Right atrium auricular region (tissue), 2 donors: ENCODE measurements at regions not wholly inside any gene's neighbourhood (a gene's known extent, or its start where the extent isn't known, plus 50 kb on each side); places are given as distances from the start of the nearest gene placed in this dataset.

Experiments
- DNase-seq: peaks from one replicate; pipeline ENCODE4 v3.0.0-alpha.2; 2019; ENCODE audit warnings: low spot score
- H3K27ac ChIP-seq, 2 donors: fragments of 200-600 bp; sonication (generic); 1 replicate in 1 of 2; 2 replicates in 1 of 2; pipeline ENCODE4 v1.5.1; 2016 to 2019
- H3K27me3 ChIP-seq, 2 donors: fragments of 200-600 bp; sonication (generic); one replicate each; pipeline versions ENCODE4 v1.5.1 to v1.6.0; 2017 to 2019
- H3K36me3 ChIP-seq: fragments of 200-600 bp; sonication (generic); one replicate; pipeline ENCODE4 v1.5.1; 2016
- H3K4me1 ChIP-seq, 2 donors: fragments of 200-600 bp; sonication (generic); one replicate each; pipeline versions ENCODE4 v1.5.1 to v1.6.0; 2017 to 2019
- H3K4me3 ChIP-seq, 2 donors: fragments of 200-600 bp; sonication (generic); 1 replicate in 1 of 2; 2 replicates in 1 of 2; pipeline ENCODE4 v1.5.1; 2017 to 2019; ENCODE audit warnings: mild to moderate bottlenecking in 1 of 2, moderate library complexity in 1 of 2
- H3K9me3 ChIP-seq, 2 donors: fragments of 200-600 bp; sonication (generic); one replicate each; pipeline ENCODE4 v1.5.1; 2019
- CTCF ChIP-seq, 2 donors: fragments of 200-600 bp; sonication (generic); IDR thresholded peaks; one replicate each; pipeline ENCODE4 v1.5.1; 2019; ENCODE audit warnings: antibody characterized with exemption in 2 of 2

DNA sequence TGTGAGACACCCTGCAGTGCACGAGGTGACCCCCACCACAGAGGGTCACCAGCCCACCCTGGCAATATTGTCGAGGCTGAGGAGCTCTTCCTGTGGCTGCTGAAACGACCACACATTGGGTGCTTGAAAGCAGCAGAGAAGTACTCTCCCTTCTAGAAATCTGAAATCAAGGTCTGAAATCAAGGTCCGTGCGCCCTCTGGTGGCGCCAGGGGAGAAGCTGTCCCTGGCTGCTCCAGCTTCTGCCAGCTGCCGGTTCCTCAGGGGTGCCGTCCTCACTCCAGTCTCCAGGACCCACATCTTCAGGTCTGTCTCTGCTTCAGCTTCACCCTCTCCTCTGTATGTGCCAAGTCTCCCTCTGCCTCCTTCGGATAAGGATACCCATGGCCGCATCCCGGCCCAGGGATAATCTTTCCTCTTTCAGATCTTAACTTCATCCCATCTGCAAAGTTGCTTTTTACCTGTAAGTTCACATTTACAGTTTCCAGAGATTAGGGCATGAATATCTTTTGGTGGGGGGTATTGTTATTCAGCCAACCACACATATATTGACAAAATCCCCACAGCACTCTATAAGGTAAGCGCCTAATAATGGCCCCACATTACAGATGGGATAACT lies 108.3 kb upstream of the PHACTR3 start:
- DNase-seq = peak; percentile 60
- no peaks in the 10 kb centered on the region for H3K27me3 ChIP-seq

DNA sequence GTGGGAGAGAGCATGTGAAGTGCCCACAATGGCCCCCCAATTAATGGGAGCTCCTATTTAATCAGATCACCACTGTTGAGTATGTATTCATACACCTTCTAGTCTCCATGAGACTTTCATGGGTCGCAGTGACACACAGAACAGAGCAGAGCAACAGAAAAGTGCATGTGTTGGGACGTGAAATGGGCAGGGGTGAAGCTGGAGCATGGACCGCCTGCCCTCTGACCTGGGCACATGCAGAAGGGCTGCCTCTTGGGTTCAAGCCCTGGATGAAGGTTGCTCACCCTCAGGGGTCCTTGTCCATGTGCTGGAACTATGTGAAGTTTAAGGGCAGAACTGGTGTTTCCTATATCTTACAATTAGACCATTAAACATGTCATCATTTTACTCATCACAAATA lies 106.0 kb upstream of the PHACTR3 start:
- no peaks in the 10 kb centered on the region for H3K4me1 ChIP-seq
- peaks cover 0 to 4% of the 10 kb centered on the region in 2 donors for H3K9me3 ChIP-seq
- TF ChIP-seq CTCF (IDR thresholded peaks at IDR 0.05) = no peak
- no peak overlapping the region for H3K4me3 ChIP-seq
- no peaks in the 10 kb centered on the region for H3K27me3 ChIP-seq
- no peak overlapping the region for H3K27ac ChIP-seq
- peak; percentile 34 for DNase-seq
- H3K36me3 ChIP-seq = no peaks in the 10 kb centered on the region

More for the DNA sequence above, 108.3 kb upstream of the PHACTR3 start:
- no peaks in the 10 kb centered on the region for H3K4me1 ChIP-seq
- TF ChIP-seq CTCF (IDR thresholded peaks at IDR 0.05) = peak; percentile 63 to 88
- no peak overlapping the region for H3K4me3 ChIP-seq
- no peaks in the 10 kb centered on the region for H3K36me3 ChIP-seq
- H3K9me3 ChIP-seq = peaks cover 0 to 4% of the 10 kb centered on the region in 2 donors
- no peak overlapping the region for H3K27ac ChIP-seq

- no peaks in the 10 kb centered on the region for H3K27me3 ChIP-seq
Observed at GRCh38 chr20:59499863-59500262, 104.5 kb upstream of the PHACTR3 start.

DNA sequence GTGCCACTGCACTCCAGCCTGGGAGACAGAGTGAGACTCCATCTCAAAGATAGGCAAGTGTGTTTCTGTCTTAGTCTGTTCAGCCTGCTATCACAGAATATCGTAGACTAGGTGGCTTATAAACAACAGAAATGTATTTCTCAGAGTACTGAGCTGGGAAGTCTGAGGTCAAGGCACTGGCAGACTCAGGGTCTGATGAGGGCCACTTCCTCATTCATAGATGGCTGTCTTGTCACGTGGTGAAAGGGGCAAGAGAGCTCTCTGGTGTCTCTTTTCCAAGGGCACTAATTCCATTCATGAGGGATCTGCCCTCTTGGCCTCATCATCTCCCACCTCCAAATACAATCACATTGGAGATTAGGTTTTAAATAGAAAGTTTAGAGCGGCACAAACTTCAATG lies 95.6 kb upstream of the PHACTR3 start:
- DNase-seq = peak; percentile 16
- Histone ChIP-seq H3K27me3 (no peaks in the 10 kb centered on the region), H3K4me1 (no peaks in the 10 kb centered on the region), H3K36me3 (no peaks in the 10 kb centered on the region), H3K9me3 (no peaks in the 10 kb centered on the region), H3K4me3 (no peak overlapping the region), H3K27ac (no peak overlapping the region)
- TF ChIP-seq CTCF (IDR thresholded peaks at IDR 0.05) = no peak

More at GRCh38 chr20:59499863-59500262, 104.5 kb upstream of the PHACTR3 start:
- no peaks in the 10 kb centered on the region for H3K36me3 ChIP-seq
- DNase-seq = no peak
- no peaks in the 10 kb centered on the region for H3K4me1 ChIP-seq
- H3K9me3 ChIP-seq = peaks cover 0 to 4% of the 10 kb centered on the region in 2 donors
- TF ChIP-seq CTCF (IDR thresholded peaks at IDR 0.05) = no peak
- H3K27ac ChIP-seq = no peak overlapping the region
- H3K4me3 ChIP-seq = no peak overlapping the region

- peaks cover 0 to 5% of the 10 kb centered on the region in 2 donors for H3K4me1 ChIP-seq
- no peak for TF ChIP-seq CTCF (IDR thresholded peaks at IDR 0.05)
- H3K27ac ChIP-seq = no peak overlapping the region
- DNase-seq = no peak
- H3K27me3 ChIP-seq = no peaks in the 10 kb centered on the region
- H3K36me3 ChIP-seq = no peaks in the 10 kb centered on the region
- no peaks in the 10 kb centered on the region for H3K9me3 ChIP-seq
- no peak overlapping the region for H3K4me3 ChIP-seq
Observed at GRCh38 chr20:59512651-59513050, 91.7 kb upstream of the PHACTR3 start.

DNA sequence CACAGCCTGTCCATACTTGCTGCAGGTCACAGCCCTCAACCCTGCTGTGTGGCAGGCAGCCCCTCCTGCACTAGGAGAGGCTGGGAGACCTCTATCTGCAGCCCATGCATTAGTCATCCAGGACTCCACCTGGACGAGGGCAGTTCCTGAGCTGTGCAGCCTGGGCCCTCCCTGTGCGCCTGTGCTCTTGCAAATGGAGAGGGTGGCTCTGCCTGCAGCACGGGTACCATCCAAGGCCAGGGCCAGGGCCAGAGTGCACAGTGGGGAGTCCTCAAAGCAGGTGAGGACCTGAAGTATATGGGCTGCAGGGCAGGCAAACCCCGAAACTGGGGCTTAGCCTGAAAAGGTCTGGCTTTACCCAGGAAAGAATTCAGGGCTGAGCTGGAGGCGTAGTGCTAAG lies 89.8 kb upstream of the PHACTR3 start:
- Histone ChIP-seq H3K27me3 (no peaks in the 10 kb centered on the region), H3K4me1 (peaks cover 0 to 5% of the 10 kb centered on the region in 2 donors), H3K36me3 (no peaks in the 10 kb centered on the region), H3K9me3 (no peaks in the 10 kb centered on the region), H3K27ac (no peak overlapping the region), H3K4me3 (no peak overlapping the region)
- TF ChIP-seq CTCF (IDR thresholded peaks at IDR 0.05) = no peak
- DNase-seq = no peak
